ENCODE measurements at regions not wholly inside any gene's neighbourhood (a gene's known extent, or its start where the extent isn't known, plus 50 kb on each side); places are given as distances from the start of the nearest gene placed in this dataset.

DNA sequence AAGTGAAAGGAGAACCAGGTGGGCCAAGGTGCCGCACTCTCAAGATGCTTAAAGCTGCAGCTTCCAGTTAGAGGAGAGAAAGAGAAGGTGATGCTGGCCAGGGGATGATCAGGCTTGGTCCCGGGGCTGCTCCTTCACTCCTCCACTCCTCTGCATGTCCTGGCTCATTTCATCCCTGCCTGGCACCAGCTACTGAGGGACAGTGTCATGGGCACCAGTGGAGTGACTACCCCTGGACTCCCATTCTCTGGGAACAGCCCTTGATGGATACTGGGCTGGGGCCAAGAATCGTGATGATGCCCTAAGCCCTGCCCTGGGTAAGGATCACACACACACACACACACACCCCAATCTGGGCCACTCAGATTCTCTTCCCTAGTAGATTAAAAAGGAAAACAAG lies 243.7 kb downstream of the UACA start:
- Histone ChIP-seq H2AFZ (ENCODE audit: control insufficient read depth, low read depth, low read length) (no peak overlapping the region), H3K4me1 (ENCODE audit: control insufficient read depth, insufficient read depth, low read length) (no peaks in the 10 kb centered on the region), H3K9me3 (replicated peaks; ENCODE audit: control insufficient read depth, insufficient read depth, low read length) (no peaks in the 10 kb centered on the region), H3K79me2 (ENCODE audit: control insufficient read depth, insufficient read depth, low read length) (no peaks in the 10 kb centered on the region), H3K9ac (ENCODE audit: control insufficient read depth, insufficient read depth, low read length) (no peak overlapping the region), H4K20me1 (ENCODE audit: control insufficient read depth, insufficient read depth) (no peaks in the 10 kb centered on the region), H3K4me2 (ENCODE audit: control insufficient read depth, insufficient read depth) (no peak overlapping the region), H3K27me3 (replicated peaks in 1 of 2; ENCODE audit: control insufficient read depth in 2 of 2, insufficient read depth in 2 of 2, low read length in 1 of 2) (no peaks in the 10 kb centered on the region; a peak in 2 of 4 replicates), H3K4me3 (no peak overlapping the region), H3K27ac (ENCODE audit: control insufficient read depth, insufficient read depth) (no peak overlapping the region), H3K36me3 (ENCODE audit: control insufficient read depth in 2 of 2, insufficient read depth in 2 of 2, low read length in 1 of 2) (no peaks in the 10 kb centered on the region)
- ChIA-PET RAD21 (ENCODE audit: unreplicated experiment) (no interaction called here), POLR2A (no interaction called here), CTCF (interaction anchor here (1.5 kb wide), 1 partner anchor 53 kb away, joined by 3 read pairs; no protein-coding TSS in a partner anchor), SMC1A (ENCODE audit: uncharacterized antibody, unreplicated experiment) (no interaction called here)
- ATAC-seq (no peak), FAIRE-seq (no peak), DNase-seq (ENCODE audit: low read depth, low spot score) (no peak)
- BruUV-seq (replicated peaks): no TSS peak
- intact Hi-C loops (cut with micrococcal nuclease; ENCODE audit: unreplicated experiment): no loop called here
- WGBS (ENCODE audit: insufficient coverage, insufficient replicate concordance, low lambda C conversion rate, missing lambda C conversion rate): 66% methylated on average over 3 of the region's 3 CpGs
- TF ChIP-seq, protein P1, sequence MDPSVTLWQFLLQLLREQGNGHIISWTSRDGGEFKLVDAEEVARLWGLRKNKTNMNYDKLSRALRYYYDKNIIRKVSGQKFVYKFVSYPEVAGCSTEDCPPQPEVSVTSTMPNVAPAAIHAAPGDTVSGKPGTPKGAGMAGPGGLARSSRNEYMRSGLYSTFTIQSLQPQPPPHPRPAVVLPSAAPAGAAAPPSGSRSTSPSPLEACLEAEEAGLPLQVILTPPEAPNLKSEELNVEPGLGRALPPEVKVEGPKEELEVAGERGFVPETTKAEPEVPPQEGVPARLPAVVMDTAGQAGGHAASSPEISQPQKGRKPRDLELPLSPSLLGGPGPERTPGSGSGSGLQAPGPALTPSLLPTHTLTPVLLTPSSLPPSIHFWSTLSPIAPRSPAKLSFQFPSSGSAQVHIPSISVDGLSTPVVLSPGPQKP (IDR thresholded peaks at IDR 0.05; ENCODE audit: low read depth, low read length): no peak
- TF ChIP-seq ZNF274 (IDR thresholded peaks at IDR 0.05; ENCODE audit: insufficient read depth, insufficient read length) (no peak), YBX1 (IDR thresholded peaks at IDR 0.05) (no peak), YY1 (IDR thresholded peaks at IDR 0.05; ENCODE audit: low read depth, low read length) (no peak), ATF7 (IDR thresholded peaks at IDR 0.05; ENCODE audit: low read depth) (no peak), EED (IDR thresholded peaks at IDR 0.05; ENCODE audit: low read depth) (no peak), SMC3 (IDR thresholded peaks at IDR 0.05; ENCODE audit: borderline replicate concordance, low read length) (no peak), ZNF24 (IDR thresholded peaks at IDR 0.05) (no peak), RUNX3 (IDR thresholded peaks at IDR 0.05; ENCODE audit: low read length) (no peak), BMI1 (IDR thresholded peaks at IDR 0.05; ENCODE audit: borderline replicate concordance) (no peak)
- TF ChIP-seq, protein P2, sequence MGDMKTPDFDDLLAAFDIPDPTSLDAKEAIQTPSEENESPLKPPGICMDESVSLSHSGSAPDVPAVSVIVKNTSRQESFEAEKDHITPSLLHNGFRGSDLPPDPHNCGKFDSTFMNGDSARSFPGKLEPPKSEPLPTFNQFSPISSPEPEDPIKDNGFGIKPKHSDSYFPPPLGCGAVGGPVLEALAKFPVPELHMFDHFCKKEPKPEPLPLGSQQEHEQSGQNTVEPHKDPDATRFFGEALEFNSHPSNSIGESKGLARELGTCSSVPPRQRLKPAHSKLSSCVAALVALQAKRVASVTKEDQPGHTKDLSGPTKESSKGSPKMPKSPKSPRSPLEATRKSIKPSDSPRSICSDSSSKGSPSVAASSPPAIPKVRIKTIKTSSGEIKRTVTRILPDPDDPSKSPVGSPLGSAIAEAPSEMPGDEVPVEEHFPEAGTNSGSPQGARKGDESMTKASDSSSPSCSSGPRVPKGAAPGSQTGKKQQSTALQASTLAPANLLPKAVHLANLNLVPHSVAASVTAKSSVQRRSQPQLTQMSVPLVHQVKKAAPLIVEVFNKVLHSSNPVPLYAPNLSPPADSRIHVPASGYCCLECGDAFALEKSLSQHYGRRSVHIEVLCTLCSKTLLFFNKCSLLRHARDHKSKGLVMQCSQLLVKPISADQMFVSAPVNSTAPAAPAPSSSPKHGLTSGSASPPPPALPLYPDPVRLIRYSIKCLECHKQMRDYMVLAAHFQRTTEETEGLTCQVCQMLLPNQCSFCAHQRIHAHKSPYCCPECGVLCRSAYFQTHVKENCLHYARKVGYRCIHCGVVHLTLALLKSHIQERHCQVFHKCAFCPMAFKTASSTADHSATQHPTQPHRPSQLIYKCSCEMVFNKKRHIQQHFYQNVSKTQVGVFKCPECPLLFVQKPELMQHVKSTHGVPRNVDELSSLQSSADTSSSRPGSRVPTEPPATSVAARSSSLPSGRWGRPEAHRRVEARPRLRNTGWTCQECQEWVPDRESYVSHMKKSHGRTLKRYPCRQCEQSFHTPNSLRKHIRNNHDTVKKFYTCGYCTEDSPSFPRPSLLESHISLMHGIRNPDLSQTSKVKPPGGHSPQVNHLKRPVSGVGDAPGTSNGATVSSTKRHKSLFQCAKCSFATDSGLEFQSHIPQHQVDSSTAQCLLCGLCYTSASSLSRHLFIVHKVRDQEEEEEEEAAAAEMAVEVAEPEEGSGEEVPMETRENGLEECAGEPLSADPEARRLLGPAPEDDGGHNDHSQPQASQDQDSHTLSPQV (IDR thresholded peaks at IDR 0.05): no peak
- TF ChIP-seq, protein P3, sequence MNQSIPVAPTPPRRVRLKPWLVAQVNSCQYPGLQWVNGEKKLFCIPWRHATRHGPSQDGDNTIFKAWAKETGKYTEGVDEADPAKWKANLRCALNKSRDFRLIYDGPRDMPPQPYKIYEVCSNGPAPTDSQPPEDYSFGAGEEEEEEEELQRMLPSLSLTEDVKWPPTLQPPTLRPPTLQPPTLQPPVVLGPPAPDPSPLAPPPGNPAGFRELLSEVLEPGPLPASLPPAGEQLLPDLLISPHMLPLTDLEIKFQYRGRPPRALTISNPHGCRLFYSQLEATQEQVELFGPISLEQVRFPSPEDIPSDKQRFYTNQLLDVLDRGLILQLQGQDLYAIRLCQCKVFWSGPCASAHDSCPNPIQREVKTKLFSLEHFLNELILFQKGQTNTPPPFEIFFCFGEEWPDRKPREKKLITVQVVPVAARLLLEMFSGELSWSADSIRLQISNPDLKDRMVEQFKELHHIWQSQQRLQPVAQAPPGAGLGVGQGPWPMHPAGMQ (IDR thresholded peaks at IDR 0.05; ENCODE audit: borderline replicate concordance): no peak
- in situ Hi-C loops (cut with MboI): no loop called here
